WI38 (cell line): ENCODE measurements at regions not wholly inside any gene's neighbourhood (a gene's known extent, or its start where the extent isn't known, plus 50 kb on each side); places are given as distances from the start of the nearest gene placed in this dataset.

Experiments
- H3K4me3 ChIP-seq: 2 replicates; pipeline ENCODE4 v1.5.1; 2011; ENCODE audit warnings: low read depth, mild to moderate bottlenecking, control low read depth, low read length
- CTCF ChIP-seq: IDR thresholded peaks from 2 replicates; pipeline ENCODE4 v1.5.1; 2012; ENCODE audit warnings: low read depth, mild to moderate bottlenecking, control low read depth, low read length

GRCh38 chr19:29019403-29019802 lies 193.5 kb downstream of the UQCRFS1 start:
- no peak for TF ChIP-seq CTCF

GRCh38 chr19:29018542-29018941 lies 194.4 kb downstream of the UQCRFS1 start:
- no peak overlapping the region for H3K4me3 ChIP-seq
- no peak for TF ChIP-seq CTCF

More at GRCh38 chr19:29019403-29019802, 193.5 kb downstream of the UQCRFS1 start:
- H3K4me3 ChIP-seq: no peak overlapping the region

- H3K4me3 ChIP-seq: no peak overlapping the region
- no peak for TF ChIP-seq CTCF
These were observed 195.2 kb downstream of the UQCRFS1 start for GRCh38 chr19:29017788-29018187.

GRCh38 chr19:29016926-29017760 lies 195.8 kb downstream of the UQCRFS1 start:
- no peak overlapping the region for H3K4me3 ChIP-seq
- TF ChIP-seq CTCF: no peak

GRCh38 chr19:29016353-29016752 lies 196.6 kb downstream of the UQCRFS1 start:
- no peak for TF ChIP-seq CTCF
- no peak overlapping the region for H3K4me3 ChIP-seq

- TF ChIP-seq CTCF: no peak
- no peak overlapping the region for H3K4me3 ChIP-seq
These were observed 197.4 kb downstream of the UQCRFS1 start for GRCh38 chr19:29015569-29015968.

- TF ChIP-seq CTCF: no peak
- H3K4me3 ChIP-seq: no peak overlapping the region
These were observed 198.0 kb downstream of the UQCRFS1 start for GRCh38 chr19:29014857-29015436.
